Stomach (tissue), 4 donors: ENCODE measurements at regions not wholly inside any gene's neighbourhood (a gene's known extent, or its start where the extent isn't known, plus 50 kb on each side); places are given as distances from the start of the nearest gene placed in this dataset.

Experiments used
- EP300 ChIP-seq: sonication (generic); formaldehyde crosslinking; IDR thresholded peaks from one replicate; pipeline ENCODE4 v1.6.1; 2017; ENCODE audit warnings: antibody characterized with exemption
- POLR2A ChIP-seq, 4 donors: fragments of 450-650 bp; IDR thresholded peaks; one replicate each; pipeline ENCODE4 v1.6.1; 2016; ENCODE audit warnings: antibody characterized with exemption in 4 of 4, control low read depth in 2 of 4, mild to moderate bottlenecking in 1 of 4, moderate library complexity in 1 of 4
- POLR2AphosphoS5 ChIP-seq, 3 donors: sonication (generic); formaldehyde crosslinking; IDR thresholded peaks; one replicate each; pipeline ENCODE4 v1.6.1; 2016; ENCODE audit warnings: antibody characterized with exemption in 3 of 3
- TF ChIP-seq, protein P1 (sequence below), 7 experiments: fragments of 450-650 bp in 4 of 7; fragments of 200-600 bp in 3 of 7; sonication (generic) in 3 of 7; IDR thresholded peaks; one replicate each; pipeline ENCODE4 v1.5.1; 2016 to 2019; ENCODE audit warnings: antibody characterized with exemption in 7 of 7, control low read depth in 2 of 7, mild to moderate bottlenecking in 1 of 7

- TF ChIP-seq EP300: no peak
- TF ChIP-seq, protein P1, sequence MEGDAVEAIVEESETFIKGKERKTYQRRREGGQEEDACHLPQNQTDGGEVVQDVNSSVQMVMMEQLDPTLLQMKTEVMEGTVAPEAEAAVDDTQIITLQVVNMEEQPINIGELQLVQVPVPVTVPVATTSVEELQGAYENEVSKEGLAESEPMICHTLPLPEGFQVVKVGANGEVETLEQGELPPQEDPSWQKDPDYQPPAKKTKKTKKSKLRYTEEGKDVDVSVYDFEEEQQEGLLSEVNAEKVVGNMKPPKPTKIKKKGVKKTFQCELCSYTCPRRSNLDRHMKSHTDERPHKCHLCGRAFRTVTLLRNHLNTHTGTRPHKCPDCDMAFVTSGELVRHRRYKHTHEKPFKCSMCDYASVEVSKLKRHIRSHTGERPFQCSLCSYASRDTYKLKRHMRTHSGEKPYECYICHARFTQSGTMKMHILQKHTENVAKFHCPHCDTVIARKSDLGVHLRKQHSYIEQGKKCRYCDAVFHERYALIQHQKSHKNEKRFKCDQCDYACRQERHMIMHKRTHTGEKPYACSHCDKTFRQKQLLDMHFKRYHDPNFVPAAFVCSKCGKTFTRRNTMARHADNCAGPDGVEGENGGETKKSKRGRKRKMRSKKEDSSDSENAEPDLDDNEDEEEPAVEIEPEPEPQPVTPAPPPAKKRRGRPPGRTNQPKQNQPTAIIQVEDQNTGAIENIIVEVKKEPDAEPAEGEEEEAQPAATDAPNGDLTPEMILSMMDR (IDR thresholded peaks at IDR 0.05): no peak
- no peak for TF ChIP-seq POLR2A (IDR thresholded peaks at IDR 0.05)
- no peak for TF ChIP-seq POLR2AphosphoS5 (IDR thresholded peaks at IDR 0.05)
These were observed 56.2 kb upstream of the PTGR2 start for GRCh38 chr14:73795466-73795865.
